ENCODE measurements at regions not wholly inside any gene's neighbourhood (a gene's known extent, or its start where the extent isn't known, plus 50 kb on each side); places are given as distances from the start of the nearest gene placed in this dataset.

DNA sequence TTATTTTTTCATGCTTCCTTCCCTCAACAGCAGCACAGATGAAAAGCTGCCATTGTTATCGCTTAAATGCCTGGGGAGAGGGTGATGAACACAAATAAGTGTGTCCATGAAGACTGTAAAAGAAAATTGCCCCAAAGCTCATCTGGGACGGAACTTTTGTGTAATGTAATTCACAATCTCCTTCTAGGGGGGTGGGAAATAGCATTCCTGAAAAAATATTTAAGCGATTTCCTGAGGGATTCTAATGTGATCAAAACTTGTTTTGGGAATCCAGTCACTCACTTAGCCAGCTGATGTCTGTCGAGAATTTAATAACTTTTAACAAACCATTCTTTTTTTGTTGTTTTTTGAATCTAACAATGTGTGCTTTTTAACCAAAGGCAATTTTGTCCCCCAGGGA lies 427.9 kb downstream of the PLCL1 start:
- ChIA-PET CTCF (no interaction called here), POLR2A (ENCODE audit: low non-redundant PET) (no interaction called here)
- DNase-seq (ENCODE audit: low spot score) = no peak
- Histone ChIP-seq H3K4me3 (ENCODE audit: low read depth, low read length, poor library complexity, severe bottlenecking) (no peak overlapping the region), H3K27me3 (replicated peaks; ENCODE audit: insufficient read depth, low read depth, low read length, poor library complexity) (peaks cover 10% of the 10 kb centered on the region), H3K27ac (ENCODE audit: low read depth, low read length, poor library complexity, severe bottlenecking) (no peak overlapping the region), H3K36me3 (ENCODE audit: insufficient read depth, low read length, poor library complexity, severe bottlenecking) (no peaks in the 10 kb centered on the region), H3K9me3 (ENCODE audit: low read depth, low read length, poor library complexity, severe bottlenecking) (no peaks in the 10 kb centered on the region), H3K4me1 (ENCODE audit: insufficient read depth, low read length, poor library complexity, severe bottlenecking) (no peaks in the 10 kb centered on the region)
- no peak for TF ChIP-seq EZH2 (IDR thresholded peaks at IDR 0.05; ENCODE audit: borderline replicate concordance, low read depth, low read length, poor library complexity, severe bottlenecking)
- TF ChIP-seq CTCF (conservative IDR thresholded peaks at IDR 0.05; ENCODE audit: low read depth, low read length) = no peak
- no TSS peak for BruUV-seq (replicated peaks)
- intact Hi-C loops (cut with micrococcal nuclease; ENCODE audit: unreplicated experiment) = no loop called here

- no peak for DNase-seq (ENCODE audit: low spot score)
- H3K9me3 ChIP-seq (ENCODE audit: low read depth, low read length, poor library complexity, severe bottlenecking) = no peaks in the 10 kb centered on the region
- H3K4me3 ChIP-seq (ENCODE audit: low read depth, low read length, poor library complexity, severe bottlenecking) = no peak overlapping the region
- H3K4me1 ChIP-seq (ENCODE audit: insufficient read depth, low read length, poor library complexity, severe bottlenecking) = no peaks in the 10 kb centered on the region
- no peak for TF ChIP-seq EZH2 (IDR thresholded peaks at IDR 0.05; ENCODE audit: borderline replicate concordance, low read depth, low read length, poor library complexity, severe bottlenecking)
- no peak for TF ChIP-seq CTCF (conservative IDR thresholded peaks at IDR 0.05; ENCODE audit: low read depth, low read length)
- ChIA-PET POLR2A (ENCODE audit: low non-redundant PET) (no interaction called here), CTCF (no interaction called here)
- H3K36me3 ChIP-seq (ENCODE audit: insufficient read depth, low read length, poor library complexity, severe bottlenecking) = no peaks in the 10 kb centered on the region
- no TSS peak for BruUV-seq (replicated peaks)
- no peak overlapping the region for H3K27ac ChIP-seq (ENCODE audit: low read depth, low read length, poor library complexity, severe bottlenecking)
- intact Hi-C loops (cut with micrococcal nuclease; ENCODE audit: unreplicated experiment) = no loop called here
- H3K27me3 ChIP-seq (replicated peaks; ENCODE audit: insufficient read depth, low read depth, low read length, poor library complexity) = peaks cover 10% of the 10 kb centered on the region
These were observed 427.2 kb downstream of the PLCL1 start for GRCh38 chr2:198231562-198231961.

- Histone ChIP-seq H3K27me3 (replicated peaks; ENCODE audit: insufficient read depth, low read depth, low read length, poor library complexity) (no peaks in the 10 kb centered on the region), H3K36me3 (ENCODE audit: insufficient read depth, low read length, poor library complexity, severe bottlenecking) (no peaks in the 10 kb centered on the region), H3K4me3 (ENCODE audit: low read depth, low read length, poor library complexity, severe bottlenecking) (no peak overlapping the region), H3K27ac (ENCODE audit: low read depth, low read length, poor library complexity, severe bottlenecking) (no peak overlapping the region), H3K9me3 (ENCODE audit: low read depth, low read length, poor library complexity, severe bottlenecking) (no peaks in the 10 kb centered on the region), H3K4me1 (ENCODE audit: insufficient read depth, low read length, poor library complexity, severe bottlenecking) (no peaks in the 10 kb centered on the region)
- no TSS peak for BruUV-seq (replicated peaks)
- no peak for DNase-seq (ENCODE audit: low spot score)
- intact Hi-C loops (cut with micrococcal nuclease; ENCODE audit: unreplicated experiment) = no loop called here
- no peak for TF ChIP-seq CTCF (conservative IDR thresholded peaks at IDR 0.05; ENCODE audit: low read depth, low read length)
- TF ChIP-seq EZH2 (IDR thresholded peaks at IDR 0.05; ENCODE audit: borderline replicate concordance, low read depth, low read length, poor library complexity, severe bottlenecking) = no peak
- ChIA-PET POLR2A (ENCODE audit: low non-redundant PET) (no interaction called here), CTCF (no interaction called here)
These were observed 416.6 kb downstream of the PLCL1 start for GRCh38 chr2:198220763-198221610.

Measured in A673 (cell line).